ENCODE measurements at regions not wholly inside any gene's neighbourhood (a gene's known extent, or its start where the extent isn't known, plus 50 kb on each side); places are given as distances from the start of the nearest gene placed in this dataset.

- Histone ChIP-seq H3K4me3 (ENCODE audit: control insufficient read depth in 1 of 2, extremely low read depth in 1 of 2, low read length in 1 of 2) (no peak overlapping the region), H3K9me3 (peaks cover 2% of the 10 kb centered on the region), H3K36me3 (ENCODE audit: control insufficient read depth in 2 of 2, extremely low read depth in 1 of 2, insufficient read depth in 1 of 2, low read length in 1 of 2) (no peaks in the 10 kb centered on the region), H3K4me1 (ENCODE audit: control insufficient read depth in 1 of 2, extremely low read depth in 1 of 2, insufficient read depth in 2 of 2, low read length in 2 of 2) (no peaks in the 10 kb centered on the region), H3K27ac (ENCODE audit: low read length) (no peak overlapping the region), H3K27me3 (replicated peaks in 1 of 2; ENCODE audit: control insufficient read depth in 2 of 2, extremely low read depth in 1 of 2, insufficient read depth in 2 of 2, low read length in 1 of 2) (no peaks in the 10 kb centered on the region)
- H3K27me3 Mint-ChIP-seq = no peaks in the 10 kb centered on the region
- ChIA-PET POLR2A (no interaction called here), CTCF (no interaction called here)
- ATAC-seq (replicated peaks in 1 of 4) = no peak
- H3K9me3 Mint-ChIP-seq = peaks cover 2 to 13% (median 5%) of the 10 kb centered on the region in 3 donors
- DNase-seq = no peak
- no peaks in the 10 kb centered on the region for H3K36me3 Mint-ChIP-seq
- no peak overlapping the region for H3K4me3 Mint-ChIP-seq
- WGBS (ENCODE audit: insufficient coverage) = no CpG with 5 or more reads among the region's 1 CpG
- no peaks in the 10 kb centered on the region for H3K4me1 Mint-ChIP-seq
- no peak overlapping the region for H3K27ac Mint-ChIP-seq
These were observed 531.8 kb downstream of the EFNB2 start for GRCh38 chr13:106003651-106004050.

DNA sequence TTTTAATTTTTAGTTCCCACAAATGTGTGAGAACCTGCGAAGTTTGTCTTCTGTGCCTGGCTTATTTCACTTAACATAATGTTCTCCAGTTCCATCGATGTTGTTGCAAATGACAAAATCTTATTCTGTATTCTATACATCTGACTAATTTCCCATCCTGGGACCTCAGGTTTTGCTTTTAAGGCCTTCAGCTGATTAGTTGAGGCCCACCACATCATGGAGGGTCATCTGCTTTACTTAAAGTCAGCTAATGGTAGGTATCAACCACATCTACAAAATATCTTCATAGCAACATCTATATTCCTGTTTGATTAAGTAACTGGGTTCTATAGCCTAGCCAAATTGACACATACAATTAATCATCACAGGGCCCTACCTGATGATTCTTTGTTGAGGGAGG, 534.0 kb downstream of the EFNB2 start:
- H3K9me3 Mint-ChIP-seq = peaks cover 0 to 11% (median 5%) of the 10 kb centered on the region in 3 donors
- H3K27me3 Mint-ChIP-seq = no peaks in the 10 kb centered on the region
- H3K27me3 ChIP-seq (replicated peaks in 1 of 2; ENCODE audit: control insufficient read depth in 2 of 2, extremely low read depth in 1 of 2, insufficient read depth in 2 of 2, low read length in 1 of 2) = no peaks in the 10 kb centered on the region
- ChIA-PET CTCF (no interaction called here), POLR2A (no interaction called here)
- ATAC-seq (replicated peaks in 1 of 4) (no peak), DNase-seq (no peak)
- H3K36me3 Mint-ChIP-seq = no peaks in the 10 kb centered on the region
- H3K27ac Mint-ChIP-seq = no peak overlapping the region
- no peaks in the 10 kb centered on the region for H3K4me1 Mint-ChIP-seq
- 89% methylated on average over 1 of the region's 2 CpGs for WGBS (ENCODE audit: insufficient coverage)
- no peak overlapping the region for H3K4me3 ChIP-seq (ENCODE audit: control insufficient read depth in 1 of 2, extremely low read depth in 1 of 2, low read length in 1 of 2)
- no peak overlapping the region for H3K4me3 Mint-ChIP-seq
- no peaks in the 10 kb centered on the region for H3K36me3 ChIP-seq (ENCODE audit: control insufficient read depth in 2 of 2, extremely low read depth in 1 of 2, insufficient read depth in 1 of 2, low read length in 1 of 2)
- peaks cover 2% of the 10 kb centered on the region for H3K9me3 ChIP-seq
- no peaks in the 10 kb centered on the region for H3K4me1 ChIP-seq (ENCODE audit: control insufficient read depth in 1 of 2, extremely low read depth in 1 of 2, insufficient read depth in 2 of 2, low read length in 2 of 2)
- H3K27ac ChIP-seq (ENCODE audit: low read length) = no peak overlapping the region

GRCh38 chr13:105997581-105998550, 537.6 kb downstream of the EFNB2 start:
- H3K4me3 ChIP-seq (ENCODE audit: control insufficient read depth in 1 of 2, extremely low read depth in 1 of 2, low read length in 1 of 2) = no peak overlapping the region
- no peak overlapping the region for H3K27ac ChIP-seq (ENCODE audit: low read length)
- H3K36me3 ChIP-seq (ENCODE audit: control insufficient read depth in 2 of 2, extremely low read depth in 1 of 2, insufficient read depth in 1 of 2, low read length in 1 of 2) = no peaks in the 10 kb centered on the region
- H3K9me3 ChIP-seq = peaks cover 2% of the 10 kb centered on the region
- Mint-ChIP-seq H3K9me3 (peaks cover 0 to 11% (median 0%) of the 10 kb centered on the region in 3 donors), H3K4me3 (no peak overlapping the region), H3K36me3 (no peaks in the 10 kb centered on the region), H3K27ac (no peak overlapping the region), H3K27me3 (no peaks in the 10 kb centered on the region), H3K4me1 (no peaks in the 10 kb centered on the region)
- ATAC-seq (replicated peaks in 1 of 4) (no peak), DNase-seq (no peak)
- no peaks in the 10 kb centered on the region for H3K27me3 ChIP-seq (replicated peaks in 1 of 2; ENCODE audit: control insufficient read depth in 2 of 2, extremely low read depth in 1 of 2, insufficient read depth in 2 of 2, low read length in 1 of 2)
- no peaks in the 10 kb centered on the region for H3K4me1 ChIP-seq (ENCODE audit: control insufficient read depth in 1 of 2, extremely low read depth in 1 of 2, insufficient read depth in 2 of 2, low read length in 2 of 2)
- POLR2A ChIA-PET = no interaction called here
- CTCF ChIA-PET = no interaction called here
- WGBS (ENCODE audit: insufficient coverage) = 84% methylated on average over 25 of the region's 29 CpGs

- Histone ChIP-seq H3K4me1 (ENCODE audit: control insufficient read depth in 1 of 2, extremely low read depth in 1 of 2, insufficient read depth in 2 of 2, low read length in 2 of 2) (no peaks in the 10 kb centered on the region), H3K4me3 (ENCODE audit: control insufficient read depth in 1 of 2, extremely low read depth in 1 of 2, low read length in 1 of 2) (no peak overlapping the region), H3K27me3 (replicated peaks in 1 of 2; ENCODE audit: control insufficient read depth in 2 of 2, extremely low read depth in 1 of 2, insufficient read depth in 2 of 2, low read length in 1 of 2) (no peaks in the 10 kb centered on the region), H3K36me3 (ENCODE audit: control insufficient read depth in 2 of 2, extremely low read depth in 1 of 2, insufficient read depth in 1 of 2, low read length in 1 of 2) (no peaks in the 10 kb centered on the region), H3K9me3 (no peaks in the 10 kb centered on the region), H3K27ac (ENCODE audit: low read length) (no peak overlapping the region)
- Mint-ChIP-seq H3K4me1 (no peaks in the 10 kb centered on the region), H3K27me3 (no peaks in the 10 kb centered on the region), H3K4me3 (no peak overlapping the region), H3K27ac (no peak overlapping the region), H3K9me3 (peaks cover 0 to 15% (median 0%) of the 10 kb centered on the region in 3 donors), H3K36me3 (no peaks in the 10 kb centered on the region)
- 85% methylated on average over 8 of the region's 13 CpGs for WGBS (ENCODE audit: insufficient coverage)
- DNase-seq = no peak
- ATAC-seq (replicated peaks in 1 of 4) = no peak
- POLR2A ChIA-PET = no interaction called here
- CTCF ChIA-PET = no interaction called here
These were observed 539.0 kb downstream of the EFNB2 start for GRCh38 chr13:105996391-105997025.

- no peak for ATAC-seq (replicated peaks in 1 of 4)
- POLR2A ChIA-PET = no interaction called here
These were observed 541.1 kb downstream of the EFNB2 start for GRCh38 chr13:105994340-105994739.

GRCh38 chr13:105991622-105992277, 543.7 kb downstream of the EFNB2 start:
- H3K27me3 ChIP-seq (replicated peaks in 1 of 2; ENCODE audit: control insufficient read depth in 2 of 2, extremely low read depth in 1 of 2, insufficient read depth in 2 of 2, low read length in 1 of 2) = no peaks in the 10 kb centered on the region
- CTCF ChIA-PET = no interaction called here

More at GRCh38 chr13:105994340-105994739, 541.1 kb downstream of the EFNB2 start:
- no peaks in the 10 kb centered on the region for H3K4me1 ChIP-seq (ENCODE audit: control insufficient read depth in 1 of 2, extremely low read depth in 1 of 2, insufficient read depth in 2 of 2, low read length in 2 of 2)
- no peak for DNase-seq
- H3K27me3 ChIP-seq (replicated peaks in 1 of 2; ENCODE audit: control insufficient read depth in 2 of 2, extremely low read depth in 1 of 2, insufficient read depth in 2 of 2, low read length in 1 of 2) = no peaks in the 10 kb centered on the region
- no peak overlapping the region for H3K4me3 ChIP-seq (ENCODE audit: control insufficient read depth in 1 of 2, extremely low read depth in 1 of 2, low read length in 1 of 2)
- no peaks in the 10 kb centered on the region for H3K36me3 ChIP-seq (ENCODE audit: control insufficient read depth in 2 of 2, extremely low read depth in 1 of 2, insufficient read depth in 1 of 2, low read length in 1 of 2)
- Mint-ChIP-seq H3K4me3 (no peak overlapping the region), H3K4me1 (no peaks in the 10 kb centered on the region), H3K9me3 (peaks cover 0 to 11% (median 0%) of the 10 kb centered on the region in 3 donors), H3K36me3 (no peaks in the 10 kb centered on the region), H3K27me3 (no peaks in the 10 kb centered on the region), H3K27ac (no peak overlapping the region)
- CTCF ChIA-PET = interaction anchor here in 1 of 2 donors (0.6 kb wide), 1 partner anchor 1221 kb away, joined by 3 read pairs; no protein-coding TSS in a partner anchor
- no peak overlapping the region for H3K27ac ChIP-seq (ENCODE audit: low read length)
- no peaks in the 10 kb centered on the region for H3K9me3 ChIP-seq
- 68% methylated on average over 3 of the region's 5 CpGs for WGBS (ENCODE audit: insufficient coverage)

More at GRCh38 chr13:105991622-105992277, 543.7 kb downstream of the EFNB2 start:
- H3K9me3 Mint-ChIP-seq = peaks cover 0 to 5% (median 0%) of the 10 kb centered on the region in 3 donors
- Histone ChIP-seq H3K4me1 (ENCODE audit: control insufficient read depth in 1 of 2, extremely low read depth in 1 of 2, insufficient read depth in 2 of 2, low read length in 2 of 2) (no peaks in the 10 kb centered on the region), H3K9me3 (no peaks in the 10 kb centered on the region), H3K4me3 (ENCODE audit: control insufficient read depth in 1 of 2, extremely low read depth in 1 of 2, low read length in 1 of 2) (no peak overlapping the region), H3K36me3 (ENCODE audit: control insufficient read depth in 2 of 2, extremely low read depth in 1 of 2, insufficient read depth in 1 of 2, low read length in 1 of 2) (no peaks in the 10 kb centered on the region), H3K27ac (ENCODE audit: low read length) (no peak overlapping the region)
- no peak for ATAC-seq (replicated peaks in 1 of 4)
- POLR2A ChIA-PET = no interaction called here
- H3K4me1 Mint-ChIP-seq = no peaks in the 10 kb centered on the region
- H3K4me3 Mint-ChIP-seq = no peak overlapping the region
- no peaks in the 10 kb centered on the region for H3K27me3 Mint-ChIP-seq
- no peaks in the 10 kb centered on the region for H3K36me3 Mint-ChIP-seq
- no peak for DNase-seq
- no peak overlapping the region for H3K27ac Mint-ChIP-seq
- 90% methylated on average over 4 of the region's 4 CpGs for WGBS (ENCODE audit: insufficient coverage)
